GM12878 (cell line): ENCODE measurements at regions not wholly inside any gene's neighbourhood (a gene's known extent, or its start where the extent isn't known, plus 50 kb on each side); places are given as distances from the start of the nearest gene placed in this dataset.

Experiments used
- ATAC-seq: fragments of 200-7000 bp; cut with Tn5 transposase; 3 replicates; pipeline ENCODE4 v1.9.1; 2020; ENCODE audit warnings: mild to moderate bottlenecking, moderate library complexity
- BruUV-seq: library from RNA; stranded (reverse); fragments of 400-500 nt; replicated peaks from 2 replicates; lab custom pipeline; 2021; lab: Mats Ljungman, UMichigan
- CTCF ChIA-PET: fragments of 300-600 bp; sonication (Branson Sonifier 250); formaldehyde crosslinking; extraction: SDS; loops from one replicate; lab custom pipeline; 2021; ENCODE audit warnings: inconsistent platforms; lab: Yijun Ruan, JAX
- POLR2A ChIA-PET: fragments of 350-600 bp; formaldehyde crosslinking; extraction: SDS; loops from one replicate; lab custom pipeline; 2021; ENCODE audit warnings: inconsistent platforms; lab: Charles Lee
- RAD21 ChIA-PET: fragments of 300-600 bp; sonication (Branson Sonifier 250); formaldehyde crosslinking; loops from one replicate; lab custom pipeline; 2023; ENCODE audit warnings: antibody characterized with exemption; ENCODE audit not compliant: unreplicated experiment; lab: Charles Lee
- SMC1A ChIA-PET: fragments of 300-600 bp; sonication (Branson Sonifier 250); formaldehyde crosslinking; loops from one replicate; lab custom pipeline; 2023; ENCODE audit not compliant: unreplicated experiment, uncharacterized antibody; lab: Charles Lee
- DNase-seq: peaks from one replicate; pipeline ENCODE4 v3.0.0-alpha.2; 2011; ENCODE audit warnings: low read depth, low spot score
- FAIRE-seq: peaks from 3 replicates; lab custom pipeline; 2011; peaks lifted over from hg19 to GRCh38; lab: Jason Lieb, UNC
- H2AFZ ChIP-seq: 2 replicates; pipeline ENCODE4 v1.6.0; 2011; ENCODE audit warnings: low read depth, low read length, control low read depth; ENCODE audit not compliant: control insufficient read depth
- H3K27ac ChIP-seq: 2 replicates; pipeline ENCODE4 v1.5.1; 2011; ENCODE audit warnings: control low read depth; ENCODE audit not compliant: control insufficient read depth, insufficient read depth
- H3K27me3 ChIP-seq, 2 experiments: replicated peaks in 1 of 2; 2 replicates each; pipeline versions ENCODE4 v1.6.0 to v1.6.1; 2011; ENCODE audit warnings: low read length in 1 of 2; ENCODE audit not compliant: control insufficient read depth in 2 of 2, insufficient read depth in 2 of 2
- H3K36me3 ChIP-seq, 2 experiments: 2 replicates each; pipeline ENCODE4 v1.5.1; 2011; ENCODE audit warnings: low read length in 1 of 2; ENCODE audit not compliant: control insufficient read depth in 2 of 2, insufficient read depth in 2 of 2
- H3K4me1 ChIP-seq: 2 replicates; pipeline ENCODE4 v1.6.1; 2011; ENCODE audit warnings: mild to moderate bottlenecking, low read length, moderate library complexity, mixed read lengths; ENCODE audit not compliant: control insufficient read depth, insufficient read depth
- H3K4me2 ChIP-seq: 2 replicates; pipeline ENCODE4 v1.6.0; 2011; ENCODE audit warnings: control low read depth; ENCODE audit not compliant: control insufficient read depth, insufficient read depth
- H3K4me3 ChIP-seq: fragments of 200-600 bp; sonication (generic); 2 replicates; pipeline ENCODE4 v1.5.1; 2016
- H3K79me2 ChIP-seq: 2 replicates; pipeline ENCODE4 v1.6.0; 2011; ENCODE audit warnings: low read length; ENCODE audit not compliant: control insufficient read depth, insufficient read depth
- H3K9ac ChIP-seq: 2 replicates; pipeline ENCODE4 v1.8.0; 2011; ENCODE audit warnings: low read length, control low read depth, mixed read lengths; ENCODE audit not compliant: control insufficient read depth, insufficient read depth
- H3K9me3 ChIP-seq: replicated peaks from 3 replicates; pipeline ENCODE4 v1.5.1; 2011; ENCODE audit warnings: mild to moderate bottlenecking, low read length; ENCODE audit not compliant: control insufficient read depth, insufficient read depth
- H4K20me1 ChIP-seq: 2 replicates; pipeline ENCODE4 v1.6.0; 2011; ENCODE audit not compliant: control insufficient read depth, insufficient read depth
- ATF3 ChIP-seq: IDR thresholded peaks from 2 replicates; pipeline ENCODE4 v1.6.1; 2011; ENCODE audit warnings: low read depth, mild to moderate bottlenecking, low read length, moderate library complexity, borderline replicate concordance; ENCODE audit errors: extremely low read depth
- GABPA ChIP-seq: IDR thresholded peaks from 2 replicates; pipeline ENCODE4 v1.6.1; 2014; ENCODE audit warnings: antibody characterized with exemption, low read depth, mild to moderate bottlenecking, inconsistent platforms
- HCFC1 ChIP-seq: fragments of 150-350 bp; IDR thresholded peaks from 2 replicates; pipeline ENCODE4 v1.6.1; 2014; ENCODE audit warnings: low read length
- IKZF1 ChIP-seq: fragments of 450-650 bp; conservative IDR thresholded peaks from 2 replicates; pipeline ENCODE4 v1.6.1; 2017; ENCODE audit warnings: antibody characterized with exemption, mild to moderate bottlenecking
- MAX ChIP-seq: IDR thresholded peaks from 2 replicates; pipeline ENCODE4 v1.6.1; 2012; ENCODE audit warnings: low read depth, low read length, improper control_type of control experiment
- MXI1 ChIP-seq: fragments of 150-350 bp; IDR thresholded peaks from 2 replicates; pipeline ENCODE4 v1.6.1; 2011; ENCODE audit warnings: low read depth, mild to moderate bottlenecking, inconsistent platforms, low read length, improper control_type of control experiment
- PBX3 ChIP-seq: IDR thresholded peaks from 2 replicates; pipeline ENCODE4 v1.6.1; 2011; ENCODE audit warnings: mild to moderate bottlenecking, low read depth, low read length, moderate library complexity; ENCODE audit not compliant: insufficient replicate concordance
- TCF7 ChIP-seq: IDR thresholded peaks from 2 replicates; pipeline ENCODE4 v1.6.1; 2014; ENCODE audit warnings: antibody characterized with exemption, borderline replicate concordance
- ZNF24 ChIP-seq: fragments of 450-650 bp; IDR thresholded peaks from 2 replicates; pipeline ENCODE4 v1.6.1; 2017; ENCODE audit warnings: antibody characterized with exemption, mild to moderate bottlenecking
- WGBS: methylation state at CpG from one replicate; pipeline ENCODE4 v1.1.6; 2016; ENCODE audit warnings: low lambda C conversion rate; ENCODE audit not compliant: insufficient replicate concordance, insufficient coverage; ENCODE audit errors: missing lambda C conversion rate; 5-methylcytosine and 5-hydroxymethylcytosine counted together
- in situ Hi-C: fragments of 300-500 bp; cut with MboI; formaldehyde crosslinking; loops from 9 replicates; pipeline ENCODE4 v1.14.3; 2018; ENCODE audit warnings: mixed read lengths
- intact Hi-C: fragments of 100-400 bp; cut with micrococcal nuclease; formaldehyde crosslinking; loops from one replicate; pipeline ENCODE4 v1.14.2; 2022; ENCODE audit not compliant: unreplicated experiment

GRCh38 chr7:4612939-4613841, 68.9 kb upstream of the FOXK1 start:
- peak overlapping the region; percentile 60 for H3K4me2 ChIP-seq
- no peak overlapping the region for H3K27ac ChIP-seq
- FAIRE-seq = no peak
- H4K20me1 ChIP-seq = no peaks in the 10 kb centered on the region
- WGBS = 39% methylated on average over 25 of the region's 25 CpGs
- POLR2A ChIA-PET = no interaction called here
- H3K9me3 ChIP-seq = no peaks in the 10 kb centered on the region
- no peaks in the 10 kb centered on the region for H3K79me2 ChIP-seq
- BruUV-seq = no TSS peak
- CTCF ChIA-PET = no interaction called here
- intact Hi-C loops = no loop called here
- peaks cover 7% of the 10 kb centered on the region for H3K4me1 ChIP-seq
- SMC1A ChIA-PET = no interaction called here
- H3K27me3 ChIP-seq = no peaks in the 10 kb centered on the region; a peak in 1 of 4 replicates
- peak overlapping the region; percentile 51; the same call in 1 of the 2 replicates for H3K4me3 ChIP-seq
- ATAC-seq = no peak
- in situ Hi-C loops = loop anchor here (25.0 kb wide), 1 partner anchor 474 kb away; no protein-coding TSS in a partner anchor
- peak overlapping the region; percentile 73 for H2AFZ ChIP-seq
- no peak for DNase-seq
- RAD21 ChIA-PET = no interaction called here
- H3K9ac ChIP-seq = no peak overlapping the region; the same call in 1 of the 2 replicates
- H3K36me3 ChIP-seq = no peaks in the 10 kb centered on the region
- TF ChIP-seq IKZF1 = 0 out of 2 replicates have a peak, but pooled peaks have one; percentile 16
- no peak for TF ChIP-seq HCFC1

GRCh38 chr7:4613846-4614548, 68.1 kb upstream of the FOXK1 start:
- no peak for ATAC-seq
- SMC1A ChIA-PET = no interaction called here
- CTCF ChIA-PET = no interaction called here
- Histone ChIP-seq H3K36me3 (no peaks in the 10 kb centered on the region), H2AFZ (no peak overlapping the region; the same call in 1 of the 2 replicates), H3K4me1 (peaks cover 7% of the 10 kb centered on the region), H3K4me3 (no peak overlapping the region), H4K20me1 (no peaks in the 10 kb centered on the region), H3K9me3 (no peaks in the 10 kb centered on the region), H3K4me2 (no peak overlapping the region), H3K27me3 (no peaks in the 10 kb centered on the region; a peak in 1 of 4 replicates), H3K79me2 (no peaks in the 10 kb centered on the region), H3K27ac (no peak overlapping the region), H3K9ac (no peak overlapping the region)
- POLR2A ChIA-PET = no interaction called here
- RAD21 ChIA-PET = no interaction called here
- no peak for DNase-seq
- WGBS = 44% methylated on average over 15 of the region's 15 CpGs
- no peak for FAIRE-seq
- intact Hi-C loops (no loop called here), in situ Hi-C loops (loop anchor here (25.0 kb wide), 1 partner anchor 473 kb away; no protein-coding TSS in a partner anchor)
- BruUV-seq = no TSS peak
- TF ChIP-seq MAX (no peak), TCF7 (no peak), ATF3 (no peak), ZNF24 (no peak), GABPA (no peak), PBX3 (no peak), MXI1 (no peak)
